Activated naive CD8-positive, alpha-beta T cell (primary cell): ENCODE measurements at regions not wholly inside any gene's neighbourhood (a gene's known extent, or its start where the extent isn't known, plus 50 kb on each side); places are given as distances from the start of the nearest gene placed in this dataset.

ENCODE experiments used
- H3K27ac Mint-ChIP-seq: one replicate; pipeline ENCODE4 v1.8.0; 2021; ENCODE audit warnings: mixed read lengths
- H3K27me3 Mint-ChIP-seq: one replicate; pipeline ENCODE4 v1.8.0; 2021; ENCODE audit warnings: mixed read lengths
- H3K36me3 Mint-ChIP-seq: one replicate; pipeline ENCODE4 v1.8.0; 2021; ENCODE audit warnings: mixed read lengths
- H3K4me1 Mint-ChIP-seq: one replicate; pipeline ENCODE4 v1.8.0; 2021; ENCODE audit warnings: low read depth, mixed read lengths
- H3K4me3 Mint-ChIP-seq: one replicate; pipeline ENCODE4 v1.8.0; 2021; ENCODE audit warnings: mild to moderate bottlenecking, mixed read lengths
- H3K9me3 Mint-ChIP-seq: one replicate; pipeline ENCODE4 v1.8.0; 2021; ENCODE audit warnings: low read depth, mixed read lengths

GRCh38 chr3:56876916-56877315, 75.2 kb upstream of the ARHGEF3 start:
- Mint-ChIP-seq H3K27ac (peak overlapping the region; percentile 90), H3K4me1 (peaks cover 84% of the 10 kb centered on the region), H3K27me3 (no peaks in the 10 kb centered on the region)

DNA sequence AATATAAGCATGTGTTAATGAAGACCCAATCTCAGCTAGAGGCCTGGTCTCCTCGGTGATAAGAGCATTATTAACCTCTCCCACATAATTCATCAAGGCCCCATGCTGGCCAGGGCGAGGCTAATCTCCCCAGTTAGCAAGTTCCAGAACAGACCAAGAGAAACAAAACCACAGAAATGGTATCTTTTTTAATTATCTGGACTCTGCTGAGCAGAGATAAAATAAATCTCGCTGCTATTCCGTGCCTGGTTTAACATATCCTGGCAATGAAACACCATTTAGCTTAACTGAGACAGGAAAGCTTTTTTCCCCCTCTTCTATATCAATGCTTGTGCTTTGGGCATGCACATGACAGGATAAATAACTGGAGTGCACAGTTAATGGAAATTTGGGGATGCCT, 72.5 kb upstream of the ARHGEF3 start:
- Mint-ChIP-seq H3K9me3 (no peaks in the 10 kb centered on the region), H3K27me3 (no peaks in the 10 kb centered on the region), H3K4me3 (no peak overlapping the region), H3K36me3 (no peaks in the 10 kb centered on the region), H3K27ac (peak overlapping the region; percentile 16), H3K4me1 (peaks cover 79% of the 10 kb centered on the region)

More at GRCh38 chr3:56876916-56877315, 75.2 kb upstream of the ARHGEF3 start:
- H3K4me3 Mint-ChIP-seq: no peak overlapping the region
- H3K36me3 Mint-ChIP-seq: peaks cover 7% of the 10 kb centered on the region
- H3K9me3 Mint-ChIP-seq: peaks cover 3% of the 10 kb centered on the region

DNA sequence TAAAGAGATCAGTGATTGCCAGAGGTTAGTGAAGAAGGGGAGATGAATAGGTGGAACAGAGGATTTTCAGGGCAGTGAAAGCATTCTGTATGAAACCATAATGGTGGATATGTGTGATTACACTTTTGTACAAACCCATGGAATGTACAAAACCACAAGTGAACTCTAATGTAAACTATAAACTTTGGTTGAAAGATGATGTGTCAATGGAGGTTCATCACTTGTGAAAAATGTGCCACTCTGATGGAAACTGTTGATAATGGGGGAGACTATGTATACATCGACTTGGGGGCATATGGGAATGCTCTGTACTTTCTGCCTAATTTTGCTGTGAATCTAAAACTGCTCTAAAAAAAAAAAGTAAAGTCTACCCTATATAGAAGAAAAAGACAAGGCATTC, 68.7 kb upstream of the ARHGEF3 start:
- Mint-ChIP-seq H3K27me3 (no peaks in the 10 kb centered on the region), H3K36me3 (no peaks in the 10 kb centered on the region), H3K4me1 (peaks cover 72% of the 10 kb centered on the region), H3K4me3 (peak overlapping the region; percentile 14), H3K27ac (peak overlapping the region; percentile 64), H3K9me3 (no peaks in the 10 kb centered on the region)

DNA sequence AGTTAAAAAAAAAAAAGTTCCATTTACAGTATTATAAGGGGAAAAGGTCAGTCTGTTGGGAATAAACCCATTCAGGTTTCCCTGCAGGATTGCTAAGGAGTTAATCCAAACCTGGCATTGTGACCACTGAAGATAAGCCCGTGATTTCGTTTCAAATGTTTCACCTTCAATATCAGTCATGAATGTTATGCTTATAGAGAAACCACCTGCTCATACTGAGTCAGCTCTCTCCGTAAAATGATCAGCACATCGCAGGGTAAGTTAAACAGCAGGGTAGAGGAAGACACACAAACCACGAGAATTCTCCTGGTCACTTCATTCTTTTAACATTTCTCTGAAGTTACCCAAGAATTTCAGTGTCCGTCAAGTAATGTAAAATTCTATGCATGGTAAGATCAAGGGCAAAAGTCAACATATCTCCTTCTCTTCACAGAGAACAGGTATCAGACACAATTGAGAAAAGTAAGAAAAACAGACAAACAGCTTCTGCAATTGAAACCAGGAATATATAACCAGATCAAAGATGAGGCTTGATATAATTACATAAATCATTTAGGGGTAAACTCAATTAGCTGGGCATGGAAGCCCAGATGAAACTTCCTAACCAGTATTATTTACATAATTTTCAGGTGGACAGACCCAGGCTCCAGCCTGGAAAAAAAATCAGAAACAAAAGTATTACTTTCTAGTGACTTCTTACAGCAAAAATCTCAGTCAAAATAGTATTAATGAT, 67.6 kb upstream of the ARHGEF3 start:
- Mint-ChIP-seq H3K4me1 (peaks cover 71% of the 10 kb centered on the region), H3K9me3 (no peaks in the 10 kb centered on the region), H3K4me3 (peak overlapping the region; percentile 72), H3K36me3 (no peaks in the 10 kb centered on the region), H3K27me3 (no peaks in the 10 kb centered on the region), H3K27ac (peak overlapping the region; percentile 88)

DNA sequence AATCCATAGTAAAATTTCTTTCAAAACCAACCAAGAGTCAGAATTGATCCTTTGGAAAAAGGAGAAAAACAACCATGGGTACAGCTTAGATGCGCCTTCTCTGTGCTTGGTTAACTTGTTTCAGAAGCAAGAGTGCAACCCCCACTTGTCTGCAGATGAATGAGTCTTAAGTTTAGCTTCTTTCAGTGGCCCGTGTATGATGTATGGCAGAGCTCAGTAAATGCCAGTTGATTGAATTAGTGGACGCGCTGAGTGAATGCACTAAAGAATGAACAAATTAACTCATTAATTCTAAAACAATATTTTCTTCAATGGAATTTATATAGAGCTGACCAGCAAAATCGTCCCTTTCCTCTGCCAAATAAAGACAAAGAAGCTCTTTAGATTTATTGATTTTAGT, 67.0 kb upstream of the ARHGEF3 start:
- H3K4me3 Mint-ChIP-seq: no peak overlapping the region
- H3K27me3 Mint-ChIP-seq: no peaks in the 10 kb centered on the region
- H3K9me3 Mint-ChIP-seq: no peaks in the 10 kb centered on the region
- H3K27ac Mint-ChIP-seq: peak overlapping the region; percentile 5
- peaks cover 71% of the 10 kb centered on the region for H3K4me1 Mint-ChIP-seq
- no peaks in the 10 kb centered on the region for H3K36me3 Mint-ChIP-seq

- peaks cover 75% of the 10 kb centered on the region for H3K4me1 Mint-ChIP-seq
- H3K27ac Mint-ChIP-seq: no peak overlapping the region
- no peaks in the 10 kb centered on the region for H3K36me3 Mint-ChIP-seq
- H3K4me3 Mint-ChIP-seq: no peak overlapping the region
- H3K9me3 Mint-ChIP-seq: no peaks in the 10 kb centered on the region
- no peaks in the 10 kb centered on the region for H3K27me3 Mint-ChIP-seq
Observed at GRCh38 chr3:56867671-56868070, 65.9 kb upstream of the ARHGEF3 start.

- Mint-ChIP-seq H3K27me3 (no peaks in the 10 kb centered on the region), H3K4me1 (peaks cover 83% of the 10 kb centered on the region), H3K9me3 (no peaks in the 10 kb centered on the region), H3K27ac (peak overlapping the region; percentile 71), H3K4me3 (no peak overlapping the region), H3K36me3 (no peaks in the 10 kb centered on the region)
Observed at GRCh38 chr3:56864918-56865524, 63.3 kb upstream of the ARHGEF3 start.

- Mint-ChIP-seq H3K4me3 (peak overlapping the region; percentile 15), H3K27ac (peak overlapping the region; percentile 95), H3K36me3 (no peaks in the 10 kb centered on the region), H3K4me1 (peaks cover 78% of the 10 kb centered on the region), H3K9me3 (no peaks in the 10 kb centered on the region), H3K27me3 (no peaks in the 10 kb centered on the region)
Observed at GRCh38 chr3:56864090-56864489, 62.3 kb upstream of the ARHGEF3 start.

GRCh38 chr3:56862352-56863062, 60.8 kb upstream of the ARHGEF3 start:
- H3K4me1 Mint-ChIP-seq: peaks cover 76% of the 10 kb centered on the region
- H3K27me3 Mint-ChIP-seq: no peaks in the 10 kb centered on the region
- peak overlapping the region; percentile 65 for H3K4me3 Mint-ChIP-seq
- H3K27ac Mint-ChIP-seq: peak overlapping the region; percentile 95
- H3K36me3 Mint-ChIP-seq: no peaks in the 10 kb centered on the region
- no peaks in the 10 kb centered on the region for H3K9me3 Mint-ChIP-seq

- Mint-ChIP-seq H3K36me3 (no peaks in the 10 kb centered on the region), H3K9me3 (no peaks in the 10 kb centered on the region), H3K27ac (peak overlapping the region; percentile 65), H3K27me3 (no peaks in the 10 kb centered on the region), H3K4me3 (no peak overlapping the region), H3K4me1 (peaks cover 72% of the 10 kb centered on the region)
Observed at GRCh38 chr3:56861511-56861910, 59.8 kb upstream of the ARHGEF3 start.

- H3K27ac Mint-ChIP-seq: peak overlapping the region; percentile 65
- no peaks in the 10 kb centered on the region for H3K9me3 Mint-ChIP-seq
- H3K4me1 Mint-ChIP-seq: peaks cover 72% of the 10 kb centered on the region
- no peaks in the 10 kb centered on the region for H3K36me3 Mint-ChIP-seq
- H3K4me3 Mint-ChIP-seq: peak overlapping the region; percentile 0
- H3K27me3 Mint-ChIP-seq: no peaks in the 10 kb centered on the region
Observed at GRCh38 chr3:56860939-56861338, 59.2 kb upstream of the ARHGEF3 start.

DNA sequence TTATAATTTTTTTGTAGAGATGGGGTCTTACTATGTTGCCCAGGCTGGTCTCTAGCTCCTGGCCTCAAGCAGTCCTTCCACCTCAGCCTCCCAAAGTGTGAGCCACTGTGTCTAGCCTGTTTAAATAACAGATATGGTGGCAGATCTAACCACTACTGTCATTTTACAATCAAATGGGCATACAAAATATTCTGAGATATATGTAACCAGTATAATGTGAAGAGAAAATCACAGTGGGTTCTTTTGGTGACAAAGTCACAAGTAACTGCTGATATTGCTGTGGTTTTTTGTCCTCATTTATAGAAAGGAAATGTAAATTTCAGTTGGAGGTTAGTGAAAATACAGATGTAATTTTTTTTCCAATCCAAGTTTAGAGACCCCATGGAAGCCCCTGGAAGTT, 58.6 kb upstream of the ARHGEF3 start:
- Mint-ChIP-seq H3K27ac (peak overlapping the region; percentile 65), H3K36me3 (no peaks in the 10 kb centered on the region), H3K4me1 (peaks cover 72% of the 10 kb centered on the region), H3K9me3 (no peaks in the 10 kb centered on the region), H3K27me3 (no peaks in the 10 kb centered on the region), H3K4me3 (peak overlapping the region; percentile 0)

DNA sequence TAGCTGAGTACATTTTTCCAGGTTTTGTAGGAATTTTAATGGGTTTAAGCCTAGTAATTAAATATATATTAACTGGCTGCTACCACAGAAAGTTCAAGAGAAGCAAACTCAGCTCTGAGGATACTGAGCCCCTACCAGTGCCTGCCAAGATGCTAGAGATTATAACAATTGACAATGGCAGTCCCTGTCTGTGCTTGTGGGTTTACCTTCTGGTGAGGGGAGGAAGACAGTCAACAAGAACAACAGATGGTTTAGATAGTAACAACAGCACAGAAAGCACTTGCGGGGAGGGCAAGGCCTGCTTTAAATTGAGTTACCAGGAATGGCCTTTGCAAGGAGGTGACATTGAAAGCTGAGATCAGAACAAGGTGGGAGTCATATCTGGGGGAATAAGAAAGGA, 56.6 kb upstream of the ARHGEF3 start:
- no peak overlapping the region for H3K4me3 Mint-ChIP-seq
- H3K4me1 Mint-ChIP-seq: peaks cover 62% of the 10 kb centered on the region
- peaks cover 2% of the 10 kb centered on the region for H3K36me3 Mint-ChIP-seq
- peak overlapping the region; percentile 76 for H3K27ac Mint-ChIP-seq
- H3K27me3 Mint-ChIP-seq: no peaks in the 10 kb centered on the region
- H3K9me3 Mint-ChIP-seq: no peaks in the 10 kb centered on the region

DNA sequence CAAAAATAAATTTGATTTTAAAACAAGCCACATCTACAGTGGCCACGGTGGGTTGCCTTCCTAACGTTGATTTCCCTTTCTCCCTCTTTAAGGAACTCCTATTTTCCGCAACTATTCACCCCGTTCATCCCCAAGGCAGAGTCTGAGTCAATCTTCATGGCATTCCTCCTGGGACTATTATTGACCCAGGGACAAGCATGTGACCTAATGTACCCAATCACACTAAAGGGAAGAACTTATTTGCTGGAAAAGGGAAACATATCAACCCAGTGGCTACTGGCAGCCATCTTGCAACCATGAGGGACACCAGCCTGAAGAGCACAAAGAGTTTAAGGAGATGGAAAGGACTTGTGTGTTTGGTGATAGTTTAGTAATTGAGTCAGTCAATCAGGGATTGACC, 55.4 kb upstream of the ARHGEF3 start:
- H3K4me1 Mint-ChIP-seq: peaks cover 50% of the 10 kb centered on the region

GRCh38 chr3:56856752-56857151, 55.0 kb upstream of the ARHGEF3 start:
- Mint-ChIP-seq H3K9me3 (no peaks in the 10 kb centered on the region), H3K4me3 (no peak overlapping the region), H3K27me3 (no peaks in the 10 kb centered on the region), H3K4me1 (peaks cover 47% of the 10 kb centered on the region), H3K36me3 (peaks cover 2% of the 10 kb centered on the region), H3K27ac (peak overlapping the region; percentile 19)

More for the DNA sequence above, 55.4 kb upstream of the ARHGEF3 start:
- Mint-ChIP-seq H3K27ac (no peak overlapping the region), H3K9me3 (no peaks in the 10 kb centered on the region), H3K36me3 (peaks cover 2% of the 10 kb centered on the region), H3K27me3 (no peaks in the 10 kb centered on the region), H3K4me3 (no peak overlapping the region)
